ENCODE measurements at regions not wholly inside any gene's neighbourhood (a gene's known extent, or its start where the extent isn't known, plus 50 kb on each side); places are given as distances from the start of the nearest gene placed in this dataset.

- no peaks in the 10 kb centered on the region for H3K27me3 ChIP-seq
- no peaks in the 10 kb centered on the region for H3K4me1 ChIP-seq
- no peak for DNase-seq (ENCODE audit: low spot score in 2 of 2)
- no peak overlapping the region for H3K27ac ChIP-seq
- intact Hi-C loops (cut with DNase I; ENCODE audit: low total_unique reads), result no loop called here
- H3K9me3 ChIP-seq, result no peaks in the 10 kb centered on the region
- TF ChIP-seq POLR2AphosphoS5 (IDR thresholded peaks at IDR 0.05), result no peak
- no peak for TF ChIP-seq CTCF (IDR thresholded peaks at IDR 0.05)
- TF ChIP-seq POLR2A (IDR thresholded peaks at IDR 0.05), result no peak
- H3K4me3 ChIP-seq, result no peak overlapping the region
- H3K36me3 ChIP-seq, result no peaks in the 10 kb centered on the region
These were observed 141.0 kb upstream of the TMTC4 start for GRCh38 chr13:100815476-100816046.

GRCh38 chr13:100812982-100813584, 138.5 kb upstream of the TMTC4 start:
- Histone ChIP-seq H3K9me3 (no peaks in the 10 kb centered on the region), H3K4me3 (no peak overlapping the region), H3K27me3 (no peaks in the 10 kb centered on the region), H3K36me3 (no peaks in the 10 kb centered on the region), H3K4me1 (no peaks in the 10 kb centered on the region), H3K27ac (no peak overlapping the region)
- DNase-seq (ENCODE audit: low spot score in 2 of 2), result no peak
- intact Hi-C loops (cut with DNase I; ENCODE audit: low total_unique reads), result no loop called here
- no peak for TF ChIP-seq POLR2A (IDR thresholded peaks at IDR 0.05)
- TF ChIP-seq CTCF (IDR thresholded peaks at IDR 0.05), result no peak
- no peak for TF ChIP-seq POLR2AphosphoS5 (IDR thresholded peaks at IDR 0.05)

GRCh38 chr13:100811928-100812327, 137.3 kb upstream of the TMTC4 start:
- Histone ChIP-seq H3K4me1 (no peaks in the 10 kb centered on the region), H3K9me3 (no peaks in the 10 kb centered on the region), H3K27me3 (no peaks in the 10 kb centered on the region), H3K36me3 (no peaks in the 10 kb centered on the region), H3K4me3 (no peak overlapping the region), H3K27ac (no peak overlapping the region)
- DNase-seq (ENCODE audit: low spot score in 2 of 2), result no peak
- TF ChIP-seq POLR2A (IDR thresholded peaks at IDR 0.05), result no peak
- no peak for TF ChIP-seq CTCF (IDR thresholded peaks at IDR 0.05)
- TF ChIP-seq POLR2AphosphoS5 (IDR thresholded peaks at IDR 0.05), result no peak
- intact Hi-C loops (cut with DNase I; ENCODE audit: low total_unique reads), result no loop called here

GRCh38 chr13:100811024-100811865, 136.7 kb upstream of the TMTC4 start:
- Histone ChIP-seq H3K27me3 (no peaks in the 10 kb centered on the region), H3K4me3 (no peak overlapping the region), H3K27ac (no peak overlapping the region), H3K36me3 (no peaks in the 10 kb centered on the region), H3K9me3 (no peaks in the 10 kb centered on the region), H3K4me1 (no peaks in the 10 kb centered on the region)
- TF ChIP-seq CTCF (IDR thresholded peaks at IDR 0.05), result no peak
- no peak for TF ChIP-seq POLR2A (IDR thresholded peaks at IDR 0.05)
- no peak for TF ChIP-seq POLR2AphosphoS5 (IDR thresholded peaks at IDR 0.05)
- DNase-seq (ENCODE audit: low spot score in 2 of 2), result no peak
- intact Hi-C loops (cut with DNase I; ENCODE audit: low total_unique reads), result no loop called here

- intact Hi-C loops (cut with DNase I; ENCODE audit: low total_unique reads), result no loop called here
- TF ChIP-seq POLR2AphosphoS5 (IDR thresholded peaks at IDR 0.05) (no peak), CTCF (IDR thresholded peaks at IDR 0.05) (no peak), POLR2A (IDR thresholded peaks at IDR 0.05) (no peak)
- DNase-seq (ENCODE audit: low spot score in 2 of 2), result no peak
- Histone ChIP-seq H3K27me3 (no peaks in the 10 kb centered on the region), H3K27ac (no peak overlapping the region), H3K4me1 (no peaks in the 10 kb centered on the region), H3K36me3 (no peaks in the 10 kb centered on the region), H3K4me3 (no peak overlapping the region), H3K9me3 (no peaks in the 10 kb centered on the region)
These were observed 135.9 kb upstream of the TMTC4 start for GRCh38 chr13:100810481-100810880.
